ENCODE measurements at regions not wholly inside any gene's neighbourhood (a gene's known extent, or its start where the extent isn't known, plus 50 kb on each side); places are given as distances from the start of the nearest gene placed in this dataset.

GRCh38 chr3:95939235-95939809, 875.1 kb upstream of the EPHA6 start:
- H3K36me3 ChIP-seq (ENCODE audit: control insufficient read depth in 1 of 2, insufficient read depth in 2 of 2, low read length in 2 of 2), result no peaks in the 10 kb centered on the region
- no peak overlapping the region for H3K9ac ChIP-seq (ENCODE audit: low read length)
- H3K9me2 ChIP-seq (ENCODE audit: insufficient read depth), result no peaks in the 10 kb centered on the region
- no peaks in the 10 kb centered on the region for H3K27me3 ChIP-seq (ENCODE audit: insufficient read depth, low read length)
- H3K79me2 ChIP-seq (ENCODE audit: insufficient read depth, low read length), result no peaks in the 10 kb centered on the region
- no TSS peak for BruUV-seq (replicated peaks)
- H3K4me2 ChIP-seq (ENCODE audit: low read length), result no peak overlapping the region
- intact Hi-C loops (cut with micrococcal nuclease), result no loop called here
- no peak for TF ChIP-seq ATF3 (IDR thresholded peaks at IDR 0.05)
- no peak for TF ChIP-seq FOSL1 (IDR thresholded peaks at IDR 0.05; ENCODE audit: low read depth)
- no peak for TF ChIP-seq ZBTB33 (IDR thresholded peaks at IDR 0.05; ENCODE audit: extremely low read depth, insufficient replicate concordance, low read length)
- no peak for TF ChIP-seq ZNF274 (IDR thresholded peaks at IDR 0.05; ENCODE audit: low read depth, low read length)
- TF ChIP-seq JUND (IDR thresholded peaks at IDR 0.05), result no peak
- ATAC-seq (no peak), DNase-seq (ENCODE audit: low read depth, low spot score) (no peak)
- ChIA-PET CTCF (no interaction called here), POLR2A (no interaction called here), RAD21 (ENCODE audit: low non-redundant PET in 1 of 2, low total read pairs in 2 of 2, uncharacterized antibody in 2 of 2, unreplicated experiment in 2 of 2) (no interaction called here)
- no peak overlapping the region for H3K27ac ChIP-seq (ENCODE audit: low read depth, low read length)
- H3K4me1 ChIP-seq (ENCODE audit: control insufficient read depth in 1 of 2, insufficient read depth in 2 of 2, low read length in 2 of 2), result no peaks in the 10 kb centered on the region
- H3K4me3 ChIP-seq (replicated peaks in 1 of 2; ENCODE audit: low read depth in 1 of 2, low read length in 2 of 2), result no peak overlapping the region
- H4K20me1 ChIP-seq (ENCODE audit: insufficient read depth), result no peaks in the 10 kb centered on the region
- peaks cover 0 to 18% of the 10 kb centered on the region in 2 experiments; a peak in 2 of 4 replicates for H3K9me3 ChIP-seq (ENCODE audit: control insufficient read depth in 1 of 2, insufficient read depth in 1 of 2, low read depth in 1 of 2, low read length in 2 of 2)
- H2AFZ ChIP-seq (ENCODE audit: low read depth, low read length, poor library complexity, severe bottlenecking), result no peak overlapping the region

- Histone ChIP-seq H3K9me3 (ENCODE audit: control insufficient read depth in 1 of 2, insufficient read depth in 1 of 2, low read depth in 1 of 2, low read length in 2 of 2) (peaks cover 0 to 14% of the 10 kb centered on the region in 2 experiments; a peak in 2 of 4 replicates), H3K9me2 (ENCODE audit: insufficient read depth) (no peaks in the 10 kb centered on the region), H4K20me1 (ENCODE audit: insufficient read depth) (no peaks in the 10 kb centered on the region; the same call in 1 of the 2 replicates), H3K4me3 (replicated peaks in 1 of 2; ENCODE audit: low read depth in 1 of 2, low read length in 2 of 2) (no peak overlapping the region), H3K79me2 (ENCODE audit: insufficient read depth, low read length) (no peaks in the 10 kb centered on the region), H3K36me3 (ENCODE audit: control insufficient read depth in 1 of 2, insufficient read depth in 2 of 2, low read length in 2 of 2) (no peaks in the 10 kb centered on the region), H3K27me3 (ENCODE audit: insufficient read depth, low read length) (no peaks in the 10 kb centered on the region), H3K4me1 (ENCODE audit: control insufficient read depth in 1 of 2, insufficient read depth in 2 of 2, low read length in 2 of 2) (no peaks in the 10 kb centered on the region), H2AFZ (ENCODE audit: low read depth, low read length, poor library complexity, severe bottlenecking) (no peak overlapping the region), H3K27ac (ENCODE audit: low read depth, low read length) (no peak overlapping the region), H3K4me2 (ENCODE audit: low read length) (no peak overlapping the region), H3K9ac (ENCODE audit: low read length) (no peak overlapping the region)
- ChIA-PET RAD21 (ENCODE audit: low non-redundant PET in 1 of 2, low total read pairs in 2 of 2, uncharacterized antibody in 2 of 2, unreplicated experiment in 2 of 2) (no interaction called here), CTCF (no interaction called here), POLR2A (no interaction called here)
- TF ChIP-seq FOSL1 (IDR thresholded peaks at IDR 0.05; ENCODE audit: low read depth) (no peak), ZBTB33 (IDR thresholded peaks at IDR 0.05; ENCODE audit: extremely low read depth, insufficient replicate concordance, low read length) (no peak), CEBPB (IDR thresholded peaks at IDR 0.05; ENCODE audit: low read depth) (no peak)
- no TSS peak for BruUV-seq (replicated peaks)
- DNase-seq (ENCODE audit: low read depth, low spot score) (no peak), ATAC-seq (no peak)
- intact Hi-C loops (cut with micrococcal nuclease), result no loop called here
These were observed 848.6 kb upstream of the EPHA6 start for GRCh38 chr3:95965704-95966336.
